HFF-Myc (cell line): ENCODE measurements at regions not wholly inside any gene's neighbourhood (a gene's known extent, or its start where the extent isn't known, plus 50 kb on each side); places are given as distances from the start of the nearest gene placed in this dataset.

ENCODE experiments used
- DNase-seq: peaks from one replicate; pipeline ENCODE4 v3.0.0-alpha.2; 2011; ENCODE audit warnings: low read depth; ENCODE audit errors: extremely low read depth
- H3K4me3 ChIP-seq: replicated peaks from 2 replicates; pipeline ENCODE4 v1.5.1; 2011; ENCODE audit warnings: low read depth, mild to moderate bottlenecking, control low read depth, low read length
- TF ChIP-seq, protein P1 (sequence below): IDR thresholded peaks from 2 replicates; pipeline ENCODE4 v1.5.1; 2012; ENCODE audit warnings: mild to moderate bottlenecking, low read depth, low read length, control low read depth; ENCODE audit errors: missing control alignments

DNA sequence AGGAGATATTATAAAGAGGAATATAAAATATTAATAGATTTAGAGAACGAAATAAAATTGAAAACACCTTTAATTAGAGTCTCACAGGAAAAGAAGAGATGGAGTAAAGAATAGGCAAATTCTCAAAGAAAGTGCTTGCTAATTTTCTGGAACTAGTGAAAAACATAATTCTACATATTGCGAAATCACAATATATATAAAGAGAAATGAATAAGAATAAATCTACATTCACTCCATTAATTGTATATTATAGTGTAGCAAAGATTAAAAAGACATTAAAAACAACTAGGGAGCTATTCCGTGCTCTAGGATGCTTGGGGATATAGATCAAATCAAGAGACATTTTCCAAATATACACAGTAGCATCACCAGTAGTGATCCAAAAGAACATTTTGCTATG lies 685.2 kb upstream of the NCAM2 start:
- TF ChIP-seq, protein P1, sequence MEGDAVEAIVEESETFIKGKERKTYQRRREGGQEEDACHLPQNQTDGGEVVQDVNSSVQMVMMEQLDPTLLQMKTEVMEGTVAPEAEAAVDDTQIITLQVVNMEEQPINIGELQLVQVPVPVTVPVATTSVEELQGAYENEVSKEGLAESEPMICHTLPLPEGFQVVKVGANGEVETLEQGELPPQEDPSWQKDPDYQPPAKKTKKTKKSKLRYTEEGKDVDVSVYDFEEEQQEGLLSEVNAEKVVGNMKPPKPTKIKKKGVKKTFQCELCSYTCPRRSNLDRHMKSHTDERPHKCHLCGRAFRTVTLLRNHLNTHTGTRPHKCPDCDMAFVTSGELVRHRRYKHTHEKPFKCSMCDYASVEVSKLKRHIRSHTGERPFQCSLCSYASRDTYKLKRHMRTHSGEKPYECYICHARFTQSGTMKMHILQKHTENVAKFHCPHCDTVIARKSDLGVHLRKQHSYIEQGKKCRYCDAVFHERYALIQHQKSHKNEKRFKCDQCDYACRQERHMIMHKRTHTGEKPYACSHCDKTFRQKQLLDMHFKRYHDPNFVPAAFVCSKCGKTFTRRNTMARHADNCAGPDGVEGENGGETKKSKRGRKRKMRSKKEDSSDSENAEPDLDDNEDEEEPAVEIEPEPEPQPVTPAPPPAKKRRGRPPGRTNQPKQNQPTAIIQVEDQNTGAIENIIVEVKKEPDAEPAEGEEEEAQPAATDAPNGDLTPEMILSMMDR, result no peak
- no peak for DNase-seq
- H3K4me3 ChIP-seq, result no peak overlapping the region

GRCh38 chr21:20315042-20315441 lies 683.2 kb upstream of the NCAM2 start:
- TF ChIP-seq, protein P1, result no peak
- no peak for DNase-seq

GRCh38 chr21:20329636-20330035 lies 668.6 kb upstream of the NCAM2 start:
- DNase-seq, result no peak
- H3K4me3 ChIP-seq, result no peak overlapping the region
- TF ChIP-seq, protein P1, result no peak

More at GRCh38 chr21:20315042-20315441, 683.2 kb upstream of the NCAM2 start:
- no peak overlapping the region for H3K4me3 ChIP-seq

DNA sequence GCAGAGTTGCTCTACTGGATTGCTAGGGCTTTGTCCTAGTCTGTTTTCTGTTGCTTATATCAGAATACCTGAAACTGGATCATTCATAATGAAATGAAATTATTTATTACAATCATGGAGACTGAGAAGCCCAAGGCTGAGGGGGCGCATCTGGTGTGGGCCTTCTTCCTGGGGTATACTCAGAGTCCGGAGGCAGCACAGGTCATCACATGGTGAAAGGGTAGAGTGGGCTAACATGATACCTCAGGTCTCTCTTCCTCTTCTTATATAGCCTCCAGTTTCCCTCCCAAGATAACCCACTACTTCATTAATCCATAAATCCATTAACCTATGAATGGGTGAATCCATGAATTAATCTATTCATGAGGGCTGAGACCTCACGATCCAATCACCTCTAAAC lies 667.6 kb upstream of the NCAM2 start:
- DNase-seq, result no peak
- H3K4me3 ChIP-seq, result no peak overlapping the region
- TF ChIP-seq, protein P1, result no peak

DNA sequence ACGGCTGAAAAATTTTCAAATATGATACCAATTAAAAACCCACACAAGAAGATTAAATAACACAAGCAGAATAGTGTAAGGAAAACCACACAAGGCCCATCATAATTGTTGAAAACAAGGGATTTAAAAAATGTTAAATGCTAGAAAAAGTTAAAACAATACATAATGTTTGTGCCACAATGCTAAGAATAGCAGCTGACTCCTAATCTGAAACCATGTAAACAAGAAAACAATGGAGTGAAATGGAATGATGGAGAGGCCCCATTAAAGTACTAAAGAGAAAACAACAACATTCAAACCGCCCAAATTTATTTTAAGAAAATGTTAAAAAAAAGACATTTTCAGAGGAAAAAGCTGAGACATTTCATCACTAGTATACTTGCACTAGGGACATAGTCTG lies 663.6 kb upstream of the NCAM2 start:
- DNase-seq, result no peak
- TF ChIP-seq, protein P1, result no peak
- H3K4me3 ChIP-seq, result no peak overlapping the region

- DNase-seq, result no peak
- no peak overlapping the region for H3K4me3 ChIP-seq
- TF ChIP-seq, protein P1, result no peak
Observed at GRCh38 chr21:20341431-20341830, 656.8 kb upstream of the NCAM2 start.

- TF ChIP-seq, protein P1, result no peak
- no peak overlapping the region for H3K4me3 ChIP-seq
- DNase-seq, result no peak
Observed at GRCh38 chr21:20343186-20343585, 655.0 kb upstream of the NCAM2 start.
